Trophoblast cell (in vitro differentiated cells and primary cell): ENCODE measurements at regions not wholly inside any gene's neighbourhood (a gene's known extent, or its start where the extent isn't known, plus 50 kb on each side); places are given as distances from the start of the nearest gene placed in this dataset.

ENCODE experiments used
- DNase-seq, 2 donors: peaks; one replicate each; pipeline ENCODE4 v3.0.0-alpha.2; 2016
- H2AFZ ChIP-seq: 2 replicates; pipeline ENCODE4 v1.6.1; 2013; ENCODE audit warnings: low read length, moderate library complexity, mild to moderate bottlenecking; ENCODE audit not compliant: insufficient read depth, poor library complexity
- H2AK5ac ChIP-seq: 2 replicates; pipeline ENCODE4 v1.6.1; 2013; ENCODE audit warnings: mild to moderate bottlenecking, low read length
- H2BK120ac ChIP-seq: 2 replicates; pipeline ENCODE4 v1.6.1; 2013; ENCODE audit warnings: low read length, mild to moderate bottlenecking, moderate library complexity; ENCODE audit not compliant: insufficient read depth, poor library complexity
- H2BK12ac ChIP-seq: 2 replicates; pipeline ENCODE4 v1.6.1; 2013; ENCODE audit warnings: mild to moderate bottlenecking, low read length, moderate library complexity
- H2BK5ac ChIP-seq: 2 replicates; pipeline ENCODE4 v1.6.1; 2013; ENCODE audit warnings: low read length, low read depth, moderate library complexity, mild to moderate bottlenecking; ENCODE audit not compliant: poor library complexity
- H3K14ac ChIP-seq: 2 replicates; pipeline ENCODE4 v1.6.1; 2013; ENCODE audit warnings: mild to moderate bottlenecking, low read length
- H3K18ac ChIP-seq: 2 replicates; pipeline ENCODE4 v1.6.1; 2013; ENCODE audit warnings: mild to moderate bottlenecking, low read length
- H3K23ac ChIP-seq: 2 replicates; pipeline ENCODE4 v1.6.1; 2013; ENCODE audit warnings: low read length
- H3K27ac ChIP-seq: 2 replicates; pipeline ENCODE4 v1.5.1; 2013; ENCODE audit warnings: low read depth, mild to moderate bottlenecking, inconsistent platforms, low read length, moderate library complexity
- H3K27me3 ChIP-seq: 2 replicates; pipeline ENCODE4 v1.6.1; 2013; ENCODE audit warnings: inconsistent platforms, mild to moderate bottlenecking, low read length, moderate library complexity; ENCODE audit not compliant: insufficient read depth
- H3K36me3 ChIP-seq, 2 experiments: 1 replicate in 1 of 2; 2 replicates in 1 of 2; pipeline ENCODE4 v1.6.1; 2013; ENCODE audit warnings: low read length in 2 of 2, mild to moderate bottlenecking in 2 of 2, moderate library complexity in 1 of 2; ENCODE audit not compliant: insufficient read depth in 2 of 2, control insufficient read depth in 1 of 2
- H3K4ac ChIP-seq: 2 replicates; pipeline ENCODE4 v1.6.1; 2013; ENCODE audit warnings: low read depth, mild to moderate bottlenecking, low read length, moderate library complexity
- H3K4me1 ChIP-seq, 2 experiments: 1 replicate in 1 of 2; 2 replicates in 1 of 2; pipeline ENCODE4 v1.6.1; 2013; ENCODE audit warnings: low read length in 2 of 2, mild to moderate bottlenecking in 2 of 2, moderate library complexity in 1 of 2; ENCODE audit not compliant: insufficient read depth in 2 of 2, control insufficient read depth in 1 of 2
- H3K4me2 ChIP-seq: 2 replicates; pipeline ENCODE4 v1.6.1; 2013; ENCODE audit warnings: inconsistent platforms, mild to moderate bottlenecking, low read length, moderate library complexity
- H3K4me3 ChIP-seq: 2 replicates; pipeline ENCODE4 v1.5.1; 2013; ENCODE audit warnings: mild to moderate bottlenecking, low read depth, low read length, inconsistent platforms
- H3K79me1 ChIP-seq: one replicate; pipeline ENCODE4 v1.6.1; 2013; ENCODE audit warnings: low read length
- H3K79me2 ChIP-seq: 2 replicates; pipeline ENCODE4 v1.6.1; 2013; ENCODE audit warnings: low read length, mild to moderate bottlenecking; ENCODE audit not compliant: control insufficient read depth, insufficient read depth, poor library complexity
- H3K9ac ChIP-seq: 2 replicates; pipeline ENCODE4 v1.6.1; 2013; ENCODE audit warnings: mild to moderate bottlenecking, low read length
- H3K9me3 ChIP-seq: 2 replicates; pipeline ENCODE4 v1.6.1; 2013; ENCODE audit warnings: low read depth, mild to moderate bottlenecking, control low read depth, inconsistent platforms, low read length; ENCODE audit not compliant: insufficient read depth
- H4K12ac ChIP-seq: 2 replicates; pipeline ENCODE4 v1.6.1; 2013; ENCODE audit warnings: low read depth, mild to moderate bottlenecking, low read length, moderate library complexity
- H4K8ac ChIP-seq: 2 replicates; pipeline ENCODE4 v1.6.1; 2013; ENCODE audit warnings: low read depth, mild to moderate bottlenecking, low read length, moderate library complexity
- H4K91ac ChIP-seq: one replicate; pipeline ENCODE4 v1.6.1; 2013; ENCODE audit warnings: low read depth, mild to moderate bottlenecking, low read length, moderate library complexity
- WGBS: extraction: QIAGEN DNeasy Blood & Tissue Kit; methylation state at CpG from one replicate; pipeline ENCODE4 v1.1.7; 2013; ENCODE audit warnings: missing lambda C conversion rate; ENCODE audit not compliant: insufficient read length, insufficient coverage; ENCODE audit errors: extremely low coverage; 5-methylcytosine and 5-hydroxymethylcytosine counted together

DNA sequence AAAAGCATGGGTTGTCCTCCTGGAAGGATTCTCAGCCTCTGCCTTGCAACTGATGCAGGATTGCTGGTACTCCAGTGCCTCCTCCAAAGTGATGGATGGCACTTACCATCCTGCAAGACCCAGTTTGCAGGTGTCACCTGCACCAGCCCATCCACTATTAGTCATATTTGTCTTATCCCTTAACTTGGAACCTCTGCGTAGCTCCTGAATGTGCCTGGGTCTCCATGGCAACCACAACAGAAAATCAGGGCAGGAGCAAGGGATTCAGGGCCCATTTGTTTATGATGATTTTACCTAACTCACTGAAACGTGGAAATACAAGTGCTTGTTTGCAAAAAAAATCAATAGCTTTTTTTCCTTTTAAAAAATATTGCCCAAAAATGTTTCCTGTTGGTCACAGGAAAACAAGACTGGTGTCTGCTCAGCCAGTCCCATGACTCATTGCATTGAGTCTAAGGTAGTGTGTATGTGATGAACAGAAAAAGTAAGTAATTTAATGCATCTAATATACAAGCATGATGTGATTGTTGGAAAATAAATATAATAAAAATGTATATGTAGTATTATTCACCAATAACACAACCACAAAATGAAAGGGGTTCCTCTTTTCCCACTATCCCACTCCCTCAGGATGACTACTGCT lies 1196.3 kb upstream of the TMEM132C start:
- H3K79me2 ChIP-seq: no peaks in the 10 kb centered on the region
- no peaks in the 10 kb centered on the region for H3K36me3 ChIP-seq
- no peaks in the 10 kb centered on the region for H3K27me3 ChIP-seq
- no peak overlapping the region for H3K9ac ChIP-seq
- H3K9me3 ChIP-seq: no peaks in the 10 kb centered on the region
- H3K18ac ChIP-seq: no peak overlapping the region
- no peak overlapping the region for H3K4me3 ChIP-seq
- WGBS: no CpG with 5 or more reads among the region's 2 CpGs
- no peak overlapping the region for H3K27ac ChIP-seq
- no peak overlapping the region for H3K4me2 ChIP-seq
- peak in 1 of 2 donors; percentile 17 for DNase-seq
- H2BK12ac ChIP-seq: no peak overlapping the region
- no peak overlapping the region for H4K91ac ChIP-seq
- no peaks in the 10 kb centered on the region for H3K4me1 ChIP-seq
- no peak overlapping the region for H3K23ac ChIP-seq
- no peak overlapping the region for H2AK5ac ChIP-seq
- H4K12ac ChIP-seq: no peak overlapping the region
- H3K79me1 ChIP-seq: no peaks in the 10 kb centered on the region
- no peak overlapping the region for H2AFZ ChIP-seq
- no peak overlapping the region for H2BK120ac ChIP-seq
- H3K4ac ChIP-seq: no peak overlapping the region
- H2BK5ac ChIP-seq: no peak overlapping the region
- no peak overlapping the region for H3K14ac ChIP-seq
- H4K8ac ChIP-seq: no peak overlapping the region

DNA sequence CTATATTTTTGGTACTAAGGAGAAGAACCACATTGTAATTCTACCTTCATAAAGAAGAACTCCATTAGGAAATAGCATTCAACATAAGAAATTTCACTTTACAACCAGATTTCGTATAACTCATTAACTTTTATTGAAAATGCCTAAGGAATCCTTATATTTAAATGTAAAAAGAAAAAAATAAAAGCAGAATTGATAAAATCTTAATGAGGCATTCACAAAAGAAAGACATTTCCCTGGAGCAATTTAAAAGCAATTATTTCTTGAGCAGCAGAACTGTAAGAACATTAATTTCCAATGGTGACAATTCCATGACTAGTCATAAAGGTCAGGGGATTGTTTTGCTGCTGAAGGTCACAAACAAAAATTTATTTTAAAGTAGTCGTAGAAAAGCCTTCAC lies 1192.8 kb upstream of the TMEM132C start:
- Histone ChIP-seq H3K14ac (no peak overlapping the region), H3K4ac (no peak overlapping the region), H3K79me1 (no peaks in the 10 kb centered on the region), H3K18ac (no peak overlapping the region), H3K79me2 (no peaks in the 10 kb centered on the region), H3K4me2 (no peak overlapping the region), H2AK5ac (no peak overlapping the region), H2BK120ac (no peak overlapping the region), H3K4me1 (no peaks in the 10 kb centered on the region), H3K9ac (no peak overlapping the region), H4K91ac (no peak overlapping the region), H2BK12ac (no peak overlapping the region), H4K12ac (no peak overlapping the region), H3K27me3 (no peaks in the 10 kb centered on the region), H3K23ac (no peak overlapping the region), H2BK5ac (no peak overlapping the region), H2AFZ (no peak overlapping the region), H3K27ac (no peak overlapping the region), H3K4me3 (no peak overlapping the region), H3K36me3 (no peaks in the 10 kb centered on the region), H3K9me3 (no peaks in the 10 kb centered on the region), H4K8ac (no peak overlapping the region)
- no CpG with 5 or more reads among the region's 2 CpGs for WGBS
- no peak for DNase-seq

DNA sequence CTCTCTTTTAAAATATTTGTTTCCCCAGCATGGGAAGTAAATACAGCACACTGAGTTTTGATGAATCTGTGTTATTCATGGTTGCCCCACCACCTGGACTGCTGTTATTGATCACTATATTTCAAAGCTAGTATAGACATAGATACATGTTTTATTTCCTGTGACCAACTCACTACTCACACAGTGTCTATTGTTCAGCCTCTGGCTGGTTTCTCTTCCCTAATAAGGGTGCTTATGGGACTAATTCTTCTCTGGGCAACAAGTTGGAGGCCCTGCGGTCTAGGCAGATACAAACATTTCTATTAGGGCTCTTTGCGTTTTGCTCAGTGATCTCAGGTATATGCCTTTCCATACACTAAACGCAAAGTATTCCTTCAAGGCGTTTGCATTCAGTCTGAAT lies 1191.0 kb upstream of the TMEM132C start:
- Histone ChIP-seq H3K4me1 (no peaks in the 10 kb centered on the region), H3K27ac (no peak overlapping the region), H3K9ac (no peak overlapping the region), H3K18ac (no peak overlapping the region), H3K4ac (no peak overlapping the region), H3K4me3 (no peak overlapping the region), H3K14ac (no peak overlapping the region), H2AK5ac (no peak overlapping the region), H3K23ac (no peak overlapping the region), H2BK120ac (no peak overlapping the region), H3K27me3 (no peaks in the 10 kb centered on the region), H2AFZ (no peak overlapping the region), H4K8ac (no peak overlapping the region), H3K79me1 (no peaks in the 10 kb centered on the region), H3K4me2 (no peak overlapping the region), H3K79me2 (no peaks in the 10 kb centered on the region), H3K36me3 (no peaks in the 10 kb centered on the region), H2BK5ac (no peak overlapping the region), H4K91ac (no peak overlapping the region), H3K9me3 (no peaks in the 10 kb centered on the region), H4K12ac (no peak overlapping the region), H2BK12ac (no peak overlapping the region)
- no peak for DNase-seq
- no CpG with 5 or more reads among the region's 4 CpGs for WGBS

GRCh38 chr12:127077262-127078045 lies 1189.5 kb upstream of the TMEM132C start:
- Histone ChIP-seq H3K4ac (no peak overlapping the region), H4K8ac (no peak overlapping the region), H3K79me2 (no peaks in the 10 kb centered on the region), H2BK5ac (no peak overlapping the region), H3K18ac (no peak overlapping the region), H2BK120ac (no peak overlapping the region), H3K36me3 (no peaks in the 10 kb centered on the region), H3K4me3 (no peak overlapping the region), H3K9ac (no peak overlapping the region), H3K27ac (no peak overlapping the region), H4K12ac (no peak overlapping the region), H2AK5ac (no peak overlapping the region), H3K23ac (no peak overlapping the region), H3K4me1 (no peaks in the 10 kb centered on the region), H2BK12ac (no peak overlapping the region), H4K91ac (no peak overlapping the region), H3K4me2 (no peak overlapping the region), H3K14ac (no peak overlapping the region), H2AFZ (no peak overlapping the region), H3K79me1 (no peaks in the 10 kb centered on the region), H3K9me3 (no peaks in the 10 kb centered on the region), H3K27me3 (no peaks in the 10 kb centered on the region)
- WGBS: 67% methylated on average over 1 of the region's 5 CpGs
- DNase-seq: no peak
